ENCODE measurements at regions not wholly inside any gene's neighbourhood (a gene's known extent, or its start where the extent isn't known, plus 50 kb on each side); places are given as distances from the start of the nearest gene placed in this dataset.

DNA sequence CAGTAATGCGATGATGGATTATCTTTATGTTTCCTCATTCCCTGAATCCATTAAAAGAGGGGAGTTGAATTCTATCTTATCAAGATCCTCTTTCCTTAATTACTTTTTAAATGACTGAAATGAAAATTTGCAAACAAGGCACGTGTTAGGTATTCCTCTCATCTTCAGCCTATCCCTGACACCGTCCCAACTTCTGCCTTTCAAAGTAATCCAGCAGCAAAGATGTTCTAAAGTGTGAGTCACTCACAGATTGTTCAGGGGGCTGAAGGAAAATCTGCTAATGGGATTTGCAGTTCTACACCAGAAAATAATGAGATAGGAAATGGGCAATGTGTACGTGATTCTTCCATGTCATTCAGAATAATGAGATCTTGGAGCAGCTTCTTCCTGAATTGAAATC, 403.0 kb downstream of the ARHGEF28 start:
- no peaks in the 10 kb centered on the region for H3K36me3 ChIP-seq
- TF ChIP-seq POLR2A (IDR thresholded peaks at IDR 0.05) (no peak), POLR2AphosphoS5 (IDR thresholded peaks at IDR 0.05) (no peak), EP300 (IDR thresholded peaks at IDR 0.05) (no peak)
- TF ChIP-seq, protein P1, sequence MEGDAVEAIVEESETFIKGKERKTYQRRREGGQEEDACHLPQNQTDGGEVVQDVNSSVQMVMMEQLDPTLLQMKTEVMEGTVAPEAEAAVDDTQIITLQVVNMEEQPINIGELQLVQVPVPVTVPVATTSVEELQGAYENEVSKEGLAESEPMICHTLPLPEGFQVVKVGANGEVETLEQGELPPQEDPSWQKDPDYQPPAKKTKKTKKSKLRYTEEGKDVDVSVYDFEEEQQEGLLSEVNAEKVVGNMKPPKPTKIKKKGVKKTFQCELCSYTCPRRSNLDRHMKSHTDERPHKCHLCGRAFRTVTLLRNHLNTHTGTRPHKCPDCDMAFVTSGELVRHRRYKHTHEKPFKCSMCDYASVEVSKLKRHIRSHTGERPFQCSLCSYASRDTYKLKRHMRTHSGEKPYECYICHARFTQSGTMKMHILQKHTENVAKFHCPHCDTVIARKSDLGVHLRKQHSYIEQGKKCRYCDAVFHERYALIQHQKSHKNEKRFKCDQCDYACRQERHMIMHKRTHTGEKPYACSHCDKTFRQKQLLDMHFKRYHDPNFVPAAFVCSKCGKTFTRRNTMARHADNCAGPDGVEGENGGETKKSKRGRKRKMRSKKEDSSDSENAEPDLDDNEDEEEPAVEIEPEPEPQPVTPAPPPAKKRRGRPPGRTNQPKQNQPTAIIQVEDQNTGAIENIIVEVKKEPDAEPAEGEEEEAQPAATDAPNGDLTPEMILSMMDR (IDR thresholded peaks at IDR 0.05): no peak
- no peaks in the 10 kb centered on the region for H3K27me3 ChIP-seq
- H3K4me1 ChIP-seq: no peaks in the 10 kb centered on the region
- no peak overlapping the region for H3K27ac ChIP-seq
- no peak overlapping the region for H3K4me3 ChIP-seq
- H3K9me3 ChIP-seq: no peaks in the 10 kb centered on the region
- WGBS: 89% methylated on average over 4 of the region's 4 CpGs
- DNase-seq (ENCODE audit: low spot score in 2 of 2): no peak

DNA sequence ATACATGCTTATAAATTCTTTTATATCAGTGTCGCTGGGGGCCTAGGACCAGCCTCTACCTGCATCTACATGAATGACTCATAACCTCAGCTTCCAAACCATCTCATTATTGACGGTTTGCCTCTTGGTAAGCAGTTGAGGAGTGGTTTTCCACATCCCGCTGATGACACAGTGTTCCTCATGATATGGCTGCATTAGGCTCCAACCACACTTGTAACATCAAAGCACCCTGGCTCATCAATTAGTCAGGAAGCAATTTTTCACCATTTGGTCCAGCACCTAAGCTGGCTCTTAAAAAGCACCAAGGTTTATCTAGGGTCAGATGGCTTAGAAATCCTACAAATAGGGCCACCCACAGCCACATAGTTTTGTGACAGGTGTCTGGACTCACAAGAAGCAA, 402.4 kb downstream of the ARHGEF28 start:
- H3K27me3 ChIP-seq: no peaks in the 10 kb centered on the region
- no peaks in the 10 kb centered on the region for H3K36me3 ChIP-seq
- no peak overlapping the region for H3K27ac ChIP-seq
- 58% methylated on average over 3 of the region's 3 CpGs for WGBS
- H3K4me3 ChIP-seq: no peak overlapping the region
- H3K9me3 ChIP-seq: no peaks in the 10 kb centered on the region
- TF ChIP-seq POLR2A (IDR thresholded peaks at IDR 0.05): no peak
- no peaks in the 10 kb centered on the region for H3K4me1 ChIP-seq
- no peak for DNase-seq (ENCODE audit: low spot score in 2 of 2)

DNA sequence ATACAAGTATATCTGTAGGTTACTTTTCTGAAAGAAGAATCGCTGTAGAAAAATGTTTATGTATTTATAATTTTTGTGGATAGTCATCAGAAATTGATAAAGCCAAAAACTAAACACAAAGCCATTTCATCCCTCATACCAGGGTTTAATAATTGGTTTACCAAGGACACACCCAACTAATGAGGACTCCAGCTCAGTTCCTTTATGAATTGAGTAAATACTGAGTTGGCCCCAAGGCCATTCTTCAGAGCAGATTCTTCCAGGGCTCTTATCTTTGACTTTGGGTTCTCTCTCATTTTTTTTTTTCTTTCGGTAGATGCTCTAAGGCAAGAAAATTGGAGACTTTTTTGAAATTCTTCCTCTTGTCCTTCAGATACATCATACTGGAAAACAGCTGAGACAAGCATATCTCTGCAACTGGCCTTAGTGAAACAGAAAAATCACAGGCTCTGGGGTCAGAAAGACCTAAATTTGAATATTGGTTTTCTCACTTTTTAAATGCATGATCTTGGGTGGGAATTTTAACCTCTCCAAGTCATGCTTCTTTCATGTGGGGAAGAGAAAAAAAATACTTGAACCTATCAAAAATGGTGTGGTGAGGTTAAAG, 401.8 kb downstream of the ARHGEF28 start:
- no peak for DNase-seq (ENCODE audit: low spot score in 2 of 2)
- Histone ChIP-seq H3K27ac (no peak overlapping the region), H3K9me3 (no peaks in the 10 kb centered on the region), H3K4me1 (no peaks in the 10 kb centered on the region), H3K4me3 (no peak overlapping the region), H3K36me3 (no peaks in the 10 kb centered on the region), H3K27me3 (no peaks in the 10 kb centered on the region)
- TF ChIP-seq, protein P1 (IDR thresholded peaks at IDR 0.05): no peak
- TF ChIP-seq EP300 (IDR thresholded peaks at IDR 0.05) (no peak), POLR2AphosphoS5 (IDR thresholded peaks at IDR 0.05) (no peak), POLR2A (IDR thresholded peaks at IDR 0.05) (no peak)
- WGBS: 73% methylated on average over 2 of the region's 2 CpGs

DNA sequence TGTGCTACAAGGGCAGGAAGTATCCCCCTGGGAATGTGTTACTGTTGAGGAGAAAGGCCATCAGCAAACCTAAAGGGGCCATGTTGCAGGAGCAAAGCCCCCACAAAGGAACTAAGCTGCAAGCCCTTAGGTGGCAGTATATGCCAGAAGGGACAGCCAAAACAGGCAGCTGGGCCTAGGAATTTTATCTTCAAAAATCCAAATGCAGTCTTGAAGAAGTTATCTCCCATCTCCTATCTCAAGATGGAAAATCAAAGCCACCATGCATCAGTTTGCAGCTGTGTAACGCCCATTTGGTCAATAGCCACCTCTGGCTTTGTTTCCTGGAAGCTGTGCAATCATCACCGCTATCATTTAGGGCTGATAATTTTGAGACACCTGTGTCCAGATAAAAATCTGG, 400.3 kb downstream of the ARHGEF28 start:
- no peaks in the 10 kb centered on the region for H3K4me1 ChIP-seq
- DNase-seq (ENCODE audit: low spot score in 2 of 2): no peak
- H3K27me3 ChIP-seq: no peaks in the 10 kb centered on the region
- H3K9me3 ChIP-seq: no peaks in the 10 kb centered on the region
- H3K4me3 ChIP-seq: no peak overlapping the region
- H3K27ac ChIP-seq: no peak overlapping the region
- no peak for TF ChIP-seq EP300 (IDR thresholded peaks at IDR 0.05)
- TF ChIP-seq POLR2AphosphoS5 (IDR thresholded peaks at IDR 0.05): no peak
- TF ChIP-seq, protein P1 (IDR thresholded peaks at IDR 0.05): no peak
- TF ChIP-seq POLR2A (IDR thresholded peaks at IDR 0.05): no peak
- no peaks in the 10 kb centered on the region for H3K36me3 ChIP-seq
- 75% methylated on average over 2 of the region's 2 CpGs for WGBS

DNA sequence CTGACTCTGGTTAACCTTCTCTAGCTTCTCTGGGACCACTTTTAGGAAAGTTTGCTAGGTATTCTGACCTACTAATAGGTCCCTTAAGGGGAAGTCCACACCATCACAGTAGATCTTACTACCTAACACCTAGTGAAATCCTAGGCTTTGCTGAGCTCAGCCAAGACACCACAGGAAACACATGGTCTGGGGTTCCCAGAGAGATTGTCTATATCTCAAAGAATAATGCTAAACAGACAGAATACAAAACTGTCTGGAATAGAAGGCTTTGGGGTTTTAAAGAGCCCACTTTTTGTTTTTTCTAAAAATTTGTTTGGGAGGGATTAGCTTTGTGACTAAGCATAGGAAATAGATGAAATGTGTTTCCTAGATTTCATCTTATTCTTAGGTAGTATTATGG, 395.1 kb downstream of the ARHGEF28 start:
- Histone ChIP-seq H3K4me3 (no peak overlapping the region), H3K27ac (no peak overlapping the region), H3K36me3 (no peaks in the 10 kb centered on the region), H3K27me3 (peaks cover 3% of the 10 kb centered on the region), H3K9me3 (no peaks in the 10 kb centered on the region), H3K4me1 (peaks cover 14% of the 10 kb centered on the region)
- TF ChIP-seq, protein P1 (IDR thresholded peaks at IDR 0.05): no peak
- TF ChIP-seq POLR2A (IDR thresholded peaks at IDR 0.05): no peak
- TF ChIP-seq EP300 (IDR thresholded peaks at IDR 0.05): no peak
- TF ChIP-seq POLR2AphosphoS5 (IDR thresholded peaks at IDR 0.05): no peak
- no peak for DNase-seq (ENCODE audit: low spot score in 2 of 2)

DNA sequence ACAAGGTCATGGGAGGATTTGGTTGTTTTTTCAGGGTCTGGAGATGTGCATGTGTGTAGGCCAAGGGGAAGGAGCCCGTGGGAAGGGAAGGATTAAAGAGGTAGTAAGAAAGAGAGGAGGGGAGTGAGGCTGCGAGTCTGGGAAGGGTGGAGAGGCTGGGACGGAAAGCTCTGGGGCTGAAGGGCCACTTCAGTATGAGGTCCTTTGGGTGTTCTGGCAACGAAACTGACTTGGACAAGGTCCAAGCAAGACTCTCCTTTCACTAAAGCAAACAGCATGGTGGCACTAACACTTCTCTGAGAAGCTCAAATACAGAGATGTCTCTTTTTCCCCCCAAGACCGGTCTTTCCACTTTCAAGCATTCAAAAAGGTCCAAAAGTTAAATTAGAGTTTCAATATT, 394.5 kb downstream of the ARHGEF28 start:
- H3K9me3 ChIP-seq: no peaks in the 10 kb centered on the region
- no peak overlapping the region for H3K27ac ChIP-seq
- H3K27me3 ChIP-seq: peaks cover 3% of the 10 kb centered on the region
- DNase-seq (ENCODE audit: low spot score in 2 of 2): no peak
- peaks cover 14% of the 10 kb centered on the region for H3K4me1 ChIP-seq
- no peaks in the 10 kb centered on the region for H3K36me3 ChIP-seq
- 83% methylated on average over 5 of the region's 5 CpGs for WGBS
- TF ChIP-seq POLR2A (IDR thresholded peaks at IDR 0.05) (no peak), EP300 (IDR thresholded peaks at IDR 0.05) (no peak), POLR2AphosphoS5 (IDR thresholded peaks at IDR 0.05) (no peak)
- TF ChIP-seq, protein P1 (IDR thresholded peaks at IDR 0.05): no peak
- H3K4me3 ChIP-seq: no peak overlapping the region
